CD14-positive monocyte (primary cell): ENCODE measurements at regions not wholly inside any gene's neighbourhood (a gene's known extent, or its start where the extent isn't known, plus 50 kb on each side); places are given as distances from the start of the nearest gene placed in this dataset.

Source experiments
- DNase-seq, 3 donors: peaks; one replicate each; pipeline ENCODE4 v3.0.0-alpha.2; 2011 to 2022
- H2AFZ ChIP-seq: 2 replicates; pipeline ENCODE4 v1.6.0; 2012; ENCODE audit warnings: mild to moderate bottlenecking, low read depth, low read length, inconsistent platforms; ENCODE audit not compliant: insufficient read depth, poor library complexity, severe bottlenecking
- H3K27ac ChIP-seq, 2 donors: 1 replicate in 1 of 2; 2 replicates in 1 of 2; pipeline ENCODE4 v1.5.1; 2012 to 2013; ENCODE audit warnings: low read length in 2 of 2, control low read depth in 1 of 2, inconsistent platforms in 1 of 2, low read depth in 1 of 2, mild to moderate bottlenecking in 1 of 2
- H3K27me3 ChIP-seq, 2 donors: one replicate each; pipeline versions ENCODE4 v1.6.0 to v1.6.1; 2011 to 2013; ENCODE audit warnings: low read length in 2 of 2; ENCODE audit not compliant: control insufficient read depth in 2 of 2, insufficient read depth in 2 of 2
- H3K36me3 ChIP-seq, 2 donors: replicated peaks in 1 of 2; 1 replicate in 1 of 2; 2 replicates in 1 of 2; pipeline versions ENCODE4 v1.5.1 to v1.6.1; 2012 to 2013; ENCODE audit warnings: low read length in 2 of 2, control low read depth in 1 of 2, inconsistent platforms in 1 of 2, mild to moderate bottlenecking in 1 of 2; ENCODE audit not compliant: insufficient read depth in 2 of 2, control insufficient read depth in 1 of 2
- H3K4me1 ChIP-seq, 2 donors: 1 replicate in 1 of 2; 2 replicates in 1 of 2; pipeline versions ENCODE4 v1.5.1 to v1.6.1; 2012 to 2013; ENCODE audit warnings: low read length in 2 of 2, control low read depth in 1 of 2, inconsistent platforms in 1 of 2, mild to moderate bottlenecking in 1 of 2, moderate library complexity in 1 of 2; ENCODE audit not compliant: insufficient read depth in 2 of 2, control insufficient read depth in 1 of 2
- H3K4me2 ChIP-seq: replicated peaks from 2 replicates; pipeline ENCODE3; 2012; ENCODE audit warnings: low read length, moderate library complexity, mild to moderate bottlenecking; ENCODE audit not compliant: poor library complexity, severe bottlenecking; ENCODE audit errors: extremely low read depth
- H3K4me3 ChIP-seq, 3 experiments: fragments of 200-600 bp in 1 of 3; sonication (generic) in 1 of 3; replicated peaks in 1 of 3; 1 replicate in 2 of 3; 2 replicates in 1 of 3; pipeline ENCODE4 v1.5.1; 2011 to 2013; ENCODE audit warnings: low read length in 3 of 3, mild to moderate bottlenecking in 3 of 3, control low read depth in 2 of 3, low read depth in 2 of 3, inconsistent platforms in 1 of 3, moderate library complexity in 1 of 3
- H3K79me2 ChIP-seq: 2 replicates; pipeline ENCODE4 v1.6.0; 2012; ENCODE audit warnings: mild to moderate bottlenecking, control low read depth, inconsistent platforms, low read length, moderate library complexity; ENCODE audit not compliant: insufficient read depth
- H3K9ac ChIP-seq: 2 replicates; pipeline ENCODE4 v1.6.0; 2017; ENCODE audit warnings: low read length, mild to moderate bottlenecking; ENCODE audit not compliant: insufficient read depth, poor library complexity, severe bottlenecking
- H3K9me3 ChIP-seq, 2 donors: replicated peaks in 1 of 2; 1 replicate in 1 of 2; 2 replicates in 1 of 2; pipeline versions ENCODE4 v1.5.1 to v1.6.1; 2012 to 2013; ENCODE audit warnings: low read length in 2 of 2, control low read depth in 1 of 2; ENCODE audit not compliant: control insufficient read depth in 1 of 2, insufficient read depth in 1 of 2
- H4K20me1 ChIP-seq: 2 replicates; pipeline ENCODE4 v1.6.0; 2012; ENCODE audit warnings: mild to moderate bottlenecking, low read length, control low read depth, moderate library complexity; ENCODE audit not compliant: insufficient read depth
- H3K27ac Mint-ChIP-seq, 7 donors: one replicate each; pipeline ENCODE4 v1.8.0; 2020; ENCODE audit warnings: mild to moderate bottlenecking in 7 of 7, mixed read lengths in 7 of 7, moderate library complexity in 6 of 7, inconsistent platforms in 2 of 7
- H3K27me3 Mint-ChIP-seq, 3 donors: one replicate each; pipeline ENCODE4 v1.8.0; 2021 to 2022; ENCODE audit warnings: low read depth in 3 of 3, mild to moderate bottlenecking in 3 of 3, mixed read lengths in 3 of 3, moderate library complexity in 3 of 3, inconsistent platforms in 1 of 3
- H3K36me3 Mint-ChIP-seq, 2 donors: one replicate each; pipeline ENCODE4 v1.8.0; 2020; ENCODE audit warnings: mixed read lengths in 2 of 2, inconsistent platforms in 1 of 2, mild to moderate bottlenecking in 1 of 2
- H3K4me1 Mint-ChIP-seq: one replicate; pipeline ENCODE4 v1.8.0; 2020; ENCODE audit warnings: mild to moderate bottlenecking, mixed read lengths
- H3K4me3 Mint-ChIP-seq, 2 donors: one replicate each; pipeline ENCODE4 v1.8.0; 2020; ENCODE audit warnings: mild to moderate bottlenecking in 2 of 2, mixed read lengths in 2 of 2, moderate library complexity in 1 of 2
- H3K9me3 Mint-ChIP-seq, 7 donors: one replicate each; pipeline ENCODE4 v1.8.0; 2020 to 2022; ENCODE audit warnings: mixed read lengths in 7 of 7, mild to moderate bottlenecking in 6 of 7, moderate library complexity in 6 of 7, inconsistent platforms in 2 of 7
- CTCF ChIP-seq: fragments of 200-600 bp; IDR thresholded peaks from one replicate; pipeline ENCODE4 v1.8.0; 2022; ENCODE audit warnings: antibody characterized with exemption, mild to moderate bottlenecking
- WGBS: methylation state at CpG from one replicate; pipeline ENCODE4 v1.1.5; 2013; ENCODE audit warnings: missing lambda C conversion rate; ENCODE audit not compliant: insufficient coverage; 5-methylcytosine and 5-hydroxymethylcytosine counted together
- intact Hi-C, 2 donors: fragments of 100-400 bp; cut with micrococcal nuclease; formaldehyde crosslinking; loops; one replicate each; pipeline versions ENCODE4 v1.15.0 to v1.15.1; 2023

GRCh38 chr14:61616524-61617185 lies 78.7 kb upstream of the HIF1A start:
- no peak overlapping the region for H3K9ac ChIP-seq
- peaks cover under 1 to 2% (median 1%) of the 10 kb centered on the region in 3 donors for H3K27me3 Mint-ChIP-seq
- no CpG with 5 or more reads among the region's 4 CpGs for WGBS

DNA sequence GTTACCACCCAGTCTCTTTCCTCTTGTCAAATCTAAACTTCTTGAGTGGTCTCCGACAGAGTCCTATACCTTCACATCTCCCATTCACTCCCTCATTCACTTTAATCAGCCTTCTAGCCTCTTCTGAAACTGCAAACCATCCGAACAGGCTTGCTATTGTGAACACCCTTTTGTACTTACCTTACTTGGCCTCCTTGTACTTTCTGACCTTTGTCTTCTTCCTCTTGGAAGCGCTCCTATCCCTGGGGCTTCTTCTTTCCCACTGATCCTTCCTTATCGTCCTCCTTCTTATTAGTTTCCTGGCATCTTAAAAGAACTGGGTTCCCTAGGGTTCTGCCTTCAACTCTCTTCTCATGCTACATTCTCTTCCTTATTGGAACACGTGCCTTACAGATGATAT lies 76.9 kb upstream of the HIF1A start:
- Histone ChIP-seq H3K79me2 (no peaks in the 10 kb centered on the region), H3K9ac (no peak overlapping the region), H4K20me1 (no peaks in the 10 kb centered on the region), H3K27me3 (no peaks in the 10 kb centered on the region), H3K4me1 (no peaks in the 10 kb centered on the region), H2AFZ (no peak overlapping the region), H3K36me3 (no peaks in the 10 kb centered on the region), H3K27ac (no peak overlapping the region), H3K4me2 (no peak overlapping the region), H3K9me3 (no peaks in the 10 kb centered on the region), H3K4me3 (no peak overlapping the region)
- no peaks in the 10 kb centered on the region for H3K36me3 Mint-ChIP-seq
- no peak overlapping the region for H3K4me3 Mint-ChIP-seq
- DNase-seq: no peak
- no peak overlapping the region for H3K27ac Mint-ChIP-seq
- peaks cover 0 to 4% (median 0%) of the 10 kb centered on the region in 7 donors for H3K9me3 Mint-ChIP-seq
- WGBS: 100% methylated on average over 3 of the region's 5 CpGs
- no peak for TF ChIP-seq CTCF
- peaks cover 1 to 4% (median 2%) of the 10 kb centered on the region in 3 donors for H3K27me3 Mint-ChIP-seq
- intact Hi-C loops: no loop called here
- peaks cover 16% of the 10 kb centered on the region for H3K4me1 Mint-ChIP-seq

More at GRCh38 chr14:61616524-61617185, 78.7 kb upstream of the HIF1A start:
- H3K4me1 Mint-ChIP-seq: peaks cover 16% of the 10 kb centered on the region
- H2AFZ ChIP-seq: no peak overlapping the region
- no peaks in the 10 kb centered on the region for H3K36me3 ChIP-seq
- no peaks in the 10 kb centered on the region for H3K4me1 ChIP-seq
- H4K20me1 ChIP-seq: no peaks in the 10 kb centered on the region
- no peak overlapping the region for H3K27ac Mint-ChIP-seq
- no peak overlapping the region for H3K4me3 ChIP-seq
- no peak for TF ChIP-seq CTCF
- peaks cover 0 to 4% (median 0%) of the 10 kb centered on the region in 7 donors for H3K9me3 Mint-ChIP-seq
- H3K27me3 ChIP-seq: no peaks in the 10 kb centered on the region
- no peak overlapping the region for H3K4me3 Mint-ChIP-seq
- intact Hi-C loops: no loop called here
- no peaks in the 10 kb centered on the region for H3K9me3 ChIP-seq
- no peak overlapping the region for H3K27ac ChIP-seq
- no peaks in the 10 kb centered on the region for H3K36me3 Mint-ChIP-seq
- no peak overlapping the region for H3K4me2 ChIP-seq
- no peaks in the 10 kb centered on the region for H3K79me2 ChIP-seq
- no peak for DNase-seq
